ENCODE measurements at regions not wholly inside any gene's neighbourhood (a gene's known extent, or its start where the extent isn't known, plus 50 kb on each side); places are given as distances from the start of the nearest gene placed in this dataset.
A peak's percentile ranks its signal among the peaks of the same experiment; 100 is the strongest.
"Not testable (repeated sequence)": the region's sequence is repeated elsewhere in the genome, so short reads cannot be mapped to it uniquely, and the experiment has no call there.

- DNase-seq (ENCODE audit: low read depth in 4 of 4, low spot score in 1 of 4) = no peak
Observed at GRCh38 chr3:181276358-181276896, 286.9 kb upstream of the DNAJC19 start.

- DNase-seq (ENCODE audit: low read depth in 4 of 4, low spot score in 1 of 4) = no peak
Observed at GRCh38 chr3:181274025-181274424, 284.5 kb upstream of the DNAJC19 start.

GRCh38 chr3:181267312-181267711, 277.8 kb upstream of the DNAJC19 start:
- DNase-seq (ENCODE audit: low read depth in 4 of 4, low spot score in 1 of 4) = no peak

GRCh38 chr3:181265750-181266333, 276.3 kb upstream of the DNAJC19 start:
- DNase-seq (ENCODE audit: low read depth in 4 of 4, low spot score in 1 of 4) = no peak

- DNase-seq (ENCODE audit: low read depth in 4 of 4, low spot score in 1 of 4) = no peak
Observed at GRCh38 chr3:181264486-181264885, 274.9 kb upstream of the DNAJC19 start.

- DNase-seq (ENCODE audit: low read depth in 4 of 4, low spot score in 1 of 4) = no peak
Observed at GRCh38 chr3:181253796-181254195, 264.3 kb upstream of the DNAJC19 start.

GRCh38 chr3:181252631-181253030, 263.1 kb upstream of the DNAJC19 start:
- no peak for DNase-seq (ENCODE audit: low read depth in 4 of 4, low spot score in 1 of 4)

- no peak for DNase-seq (ENCODE audit: low read depth in 4 of 4, low spot score in 1 of 4)
Observed at GRCh38 chr3:181250714-181251113, 261.2 kb upstream of the DNAJC19 start.

- DNase-seq (ENCODE audit: low read depth in 4 of 4, low spot score in 1 of 4) = no peak
Observed at GRCh38 chr3:181239441-181239840, 249.9 kb upstream of the DNAJC19 start.

GRCh38 chr3:181230258-181230657, 240.7 kb upstream of the DNAJC19 start:
- no peak for DNase-seq (ENCODE audit: low read depth in 4 of 4, low spot score in 1 of 4)

GRCh38 chr3:181213347-181213746, 223.8 kb upstream of the DNAJC19 start:
- DNase-seq (ENCODE audit: low read depth in 4 of 4, low spot score in 1 of 4) = no peak

GRCh38 chr3:181212271-181212670, 222.7 kb upstream of the DNAJC19 start:
- no peak for DNase-seq (ENCODE audit: low read depth in 4 of 4, low spot score in 1 of 4)

GRCh38 chr3:181210275-181210674, 220.7 kb upstream of the DNAJC19 start:
- no peak for DNase-seq (ENCODE audit: low read depth in 4 of 4, low spot score in 1 of 4)

GRCh38 chr3:181189556-181189955, 200.0 kb upstream of the DNAJC19 start:
- DNase-seq (ENCODE audit: low read depth in 4 of 4, low spot score in 1 of 4) = no peak

- no peak for DNase-seq (ENCODE audit: low read depth in 4 of 4, low spot score in 1 of 4)
Observed at GRCh38 chr3:181183764-181184163, 194.2 kb upstream of the DNAJC19 start.

GRCh38 chr3:181183057-181183456, 193.5 kb upstream of the DNAJC19 start:
- not testable (repeated sequence) for DNase-seq (ENCODE audit: low read depth in 4 of 4, low spot score in 1 of 4)

GRCh38 chr3:181178991-181179390, 189.5 kb upstream of the DNAJC19 start:
- no peak for DNase-seq (ENCODE audit: low read depth in 4 of 4, low spot score in 1 of 4)

- peak; percentile 4 to 16 (median 11) for DNase-seq (ENCODE audit: low read depth in 4 of 4, low spot score in 1 of 4)
Observed at GRCh38 chr3:181176601-181177000, 187.1 kb upstream of the DNAJC19 start.

GRCh38 chr3:181174676-181175233, 185.2 kb upstream of the DNAJC19 start:
- no peak for DNase-seq (ENCODE audit: low read depth in 4 of 4, low spot score in 1 of 4)

GRCh38 chr3:181174022-181174421, 184.5 kb upstream of the DNAJC19 start:
- DNase-seq (ENCODE audit: low read depth in 4 of 4, low spot score in 1 of 4) = no peak

- no peak for DNase-seq (ENCODE audit: low read depth in 4 of 4, low spot score in 1 of 4)
Observed at GRCh38 chr3:181173227-181173626, 183.7 kb upstream of the DNAJC19 start.

GRCh38 chr3:181134873-181135272, 145.3 kb upstream of the DNAJC19 start:
- no peak for DNase-seq (ENCODE audit: low read depth in 4 of 4, low spot score in 1 of 4)

GRCh38 chr3:181133832-181134231, 144.3 kb upstream of the DNAJC19 start:
- no peak for DNase-seq (ENCODE audit: low read depth in 4 of 4, low spot score in 1 of 4)
